A673 (cell line): ENCODE measurements at regions not wholly inside any gene's neighbourhood (a gene's known extent, or its start where the extent isn't known, plus 50 kb on each side); places are given as distances from the start of the nearest gene placed in this dataset.

Experiments
- BruUV-seq: library from RNA; stranded (reverse); fragments of 400-500 nt; replicated peaks from 2 replicates; lab custom pipeline; 2021; lab: Mats Ljungman, UMichigan
- CTCF ChIA-PET: fragments of 300-600 bp; sonication (Branson Sonifier 250); formaldehyde crosslinking; loops from one replicate; lab custom pipeline; 2022; ENCODE audit warnings: antibody characterized with exemption; lab: Charles Lee
- POLR2A ChIA-PET: fragments of 300-600 bp; sonication (Branson Sonifier 250); formaldehyde crosslinking; loops from one replicate; lab custom pipeline; 2022; ENCODE audit warnings: antibody characterized with exemption; ENCODE audit not compliant: low non-redundant PET; lab: Charles Lee
- DNase-seq: peaks from one replicate; pipeline ENCODE4 v3.0.0-alpha.2; 2015; ENCODE audit warnings: low spot score
- H3K27ac ChIP-seq: fragments of 200-600 bp; sonication (generic); 2 replicates; pipeline ENCODE4 v1.5.1; 2016; ENCODE audit warnings: mixed run types, low read depth, mild to moderate bottlenecking, mixed read lengths, antibody characterized with exemption, low read length; ENCODE audit not compliant: poor library complexity, severe bottlenecking
- H3K27me3 ChIP-seq: fragments of 200-600 bp; sonication (generic); replicated peaks from 2 replicates; pipeline ENCODE4 v1.6.1; 2017; ENCODE audit warnings: mixed run types, low read depth, mild to moderate bottlenecking, mixed read lengths, antibody characterized with exemption, low read length; ENCODE audit not compliant: insufficient read depth, poor library complexity
- H3K36me3 ChIP-seq: fragments of 200-600 bp; sonication (generic); 2 replicates; pipeline ENCODE4 v1.6.1; 2016; ENCODE audit warnings: mixed run types, mild to moderate bottlenecking, mixed read lengths, antibody characterized with exemption, low read length; ENCODE audit not compliant: insufficient read depth, poor library complexity, severe bottlenecking
- H3K4me1 ChIP-seq: fragments of 200-600 bp; sonication (generic); 2 replicates; pipeline ENCODE4 v1.6.1; 2017; ENCODE audit warnings: mixed run types, mild to moderate bottlenecking, mixed read lengths, antibody characterized with exemption, low read length; ENCODE audit not compliant: insufficient read depth, poor library complexity, severe bottlenecking
- H3K4me3 ChIP-seq: fragments of 200-600 bp; sonication (generic); 2 replicates; pipeline ENCODE4 v1.5.1; 2016; ENCODE audit warnings: low read depth, mixed run types, mild to moderate bottlenecking, mixed read lengths, low read length; ENCODE audit not compliant: poor library complexity, severe bottlenecking
- H3K9me3 ChIP-seq: fragments of 200-600 bp; sonication (generic); 2 replicates; pipeline ENCODE4 v1.6.1; 2016; ENCODE audit warnings: mixed run types, low read depth, mild to moderate bottlenecking, mixed read lengths, antibody characterized with exemption, low read length; ENCODE audit not compliant: poor library complexity, severe bottlenecking
- EZH2 ChIP-seq: fragments of 200-600 bp; sonication (generic); IDR thresholded peaks from 2 replicates; pipeline ENCODE4 v1.6.1; 2017; ENCODE audit warnings: borderline replicate concordance, low read depth, mild to moderate bottlenecking, mixed read lengths, antibody characterized with exemption, low read length; ENCODE audit not compliant: poor library complexity, severe bottlenecking
- intact Hi-C: fragments of 100-400 bp; cut with micrococcal nuclease; formaldehyde crosslinking; loops from one replicate; pipeline ENCODE4 v1.10.0; 2022; ENCODE audit not compliant: unreplicated experiment
- TF ChIP-seq, protein P1 (sequence below): fragments of 300-800, 200-600 bp; sonication (generic); conservative IDR thresholded peaks from 2 replicates; pipeline ENCODE4 v1.5.1; 2017; ENCODE audit warnings: low read depth, mild to moderate bottlenecking, antibody characterized with exemption, low read length, moderate library complexity, mixed read lengths

DNA sequence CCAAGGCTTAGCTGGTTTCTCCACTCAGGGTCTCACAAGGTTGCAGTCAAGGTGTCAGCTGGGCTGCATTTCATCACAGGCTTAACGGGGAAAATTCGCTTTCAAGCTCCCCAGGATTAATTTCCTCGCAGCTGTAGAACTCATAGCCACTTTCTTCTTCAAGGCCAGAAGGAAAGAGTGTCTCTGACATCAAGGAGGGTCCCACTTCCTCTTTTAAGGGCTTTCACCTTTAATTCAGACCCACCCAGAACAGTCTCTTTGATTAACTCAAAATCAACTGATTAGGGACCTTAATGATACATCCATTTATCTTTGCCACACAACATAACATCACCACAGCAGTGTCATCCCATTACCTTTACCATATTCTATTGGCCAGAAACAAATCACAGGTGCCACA is 183.3 kb upstream of the ARID1B start:
- ChIA-PET POLR2A (no interaction called here), CTCF (no interaction called here)
- H3K27ac ChIP-seq: no peak overlapping the region
- DNase-seq: no peak
- H3K27me3 ChIP-seq: no peaks in the 10 kb centered on the region
- intact Hi-C loops: no loop called here
- H3K4me3 ChIP-seq: no peak overlapping the region
- no peaks in the 10 kb centered on the region for H3K9me3 ChIP-seq
- TF ChIP-seq, protein P1, sequence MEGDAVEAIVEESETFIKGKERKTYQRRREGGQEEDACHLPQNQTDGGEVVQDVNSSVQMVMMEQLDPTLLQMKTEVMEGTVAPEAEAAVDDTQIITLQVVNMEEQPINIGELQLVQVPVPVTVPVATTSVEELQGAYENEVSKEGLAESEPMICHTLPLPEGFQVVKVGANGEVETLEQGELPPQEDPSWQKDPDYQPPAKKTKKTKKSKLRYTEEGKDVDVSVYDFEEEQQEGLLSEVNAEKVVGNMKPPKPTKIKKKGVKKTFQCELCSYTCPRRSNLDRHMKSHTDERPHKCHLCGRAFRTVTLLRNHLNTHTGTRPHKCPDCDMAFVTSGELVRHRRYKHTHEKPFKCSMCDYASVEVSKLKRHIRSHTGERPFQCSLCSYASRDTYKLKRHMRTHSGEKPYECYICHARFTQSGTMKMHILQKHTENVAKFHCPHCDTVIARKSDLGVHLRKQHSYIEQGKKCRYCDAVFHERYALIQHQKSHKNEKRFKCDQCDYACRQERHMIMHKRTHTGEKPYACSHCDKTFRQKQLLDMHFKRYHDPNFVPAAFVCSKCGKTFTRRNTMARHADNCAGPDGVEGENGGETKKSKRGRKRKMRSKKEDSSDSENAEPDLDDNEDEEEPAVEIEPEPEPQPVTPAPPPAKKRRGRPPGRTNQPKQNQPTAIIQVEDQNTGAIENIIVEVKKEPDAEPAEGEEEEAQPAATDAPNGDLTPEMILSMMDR: no peak
- TF ChIP-seq EZH2: no peak
- no TSS peak for BruUV-seq
- H3K4me1 ChIP-seq: no peaks in the 10 kb centered on the region
- no peaks in the 10 kb centered on the region for H3K36me3 ChIP-seq

DNA sequence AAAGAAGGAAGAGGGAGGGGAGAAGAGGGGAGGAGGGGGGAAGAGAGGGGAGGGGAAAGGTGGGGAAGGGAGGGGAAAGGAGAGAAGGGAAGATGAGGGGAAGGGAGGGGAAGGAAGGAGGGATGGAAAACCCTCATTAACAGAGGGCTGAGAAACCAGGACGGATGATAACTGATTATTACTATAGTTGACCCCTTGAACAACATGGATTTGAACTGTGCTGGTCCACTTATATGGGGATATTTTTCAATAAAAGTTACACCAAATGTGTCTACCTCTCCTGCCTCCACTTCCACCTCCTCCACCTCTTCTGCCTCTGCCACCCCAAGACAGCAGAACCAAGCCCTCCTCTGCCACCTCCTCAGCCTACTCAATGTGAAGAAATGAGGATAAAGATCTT is 184.1 kb upstream of the ARID1B start:
- POLR2A ChIA-PET: no interaction called here
- no peaks in the 10 kb centered on the region for H3K4me1 ChIP-seq
- H3K4me3 ChIP-seq: no peak overlapping the region
- H3K27ac ChIP-seq: no peak overlapping the region
- no peaks in the 10 kb centered on the region for H3K9me3 ChIP-seq
- no peaks in the 10 kb centered on the region for H3K27me3 ChIP-seq
- no peak for TF ChIP-seq EZH2
- TF ChIP-seq, protein P1: no peak
- BruUV-seq: no TSS peak
- H3K36me3 ChIP-seq: no peaks in the 10 kb centered on the region
- intact Hi-C loops: no loop called here
- CTCF ChIA-PET: no interaction called here
- DNase-seq: no peak

DNA sequence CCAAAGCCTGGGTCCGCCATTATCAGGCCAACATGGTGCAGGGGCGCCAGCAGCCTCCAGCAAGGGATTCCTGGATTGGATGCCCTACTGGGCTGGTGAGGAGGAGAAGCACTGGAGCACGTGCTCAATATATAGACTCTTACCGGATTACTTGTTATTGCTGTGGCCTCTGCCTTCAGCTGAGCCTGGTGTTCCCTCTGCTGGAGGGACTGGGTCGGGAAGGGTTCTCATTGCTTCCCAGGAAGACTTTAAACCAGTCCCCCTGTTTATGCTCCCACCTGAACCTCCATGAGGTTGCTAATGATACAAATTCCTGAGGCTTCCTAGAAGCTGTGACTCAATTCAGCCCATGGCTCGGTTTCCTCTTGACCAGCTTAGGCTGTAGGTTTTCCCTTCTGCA is 186.7 kb upstream of the ARID1B start:
- no peak for DNase-seq
- no peak overlapping the region for H3K4me3 ChIP-seq
- TF ChIP-seq, protein P1: no peak
- no peak for TF ChIP-seq EZH2
- BruUV-seq: no TSS peak
- ChIA-PET POLR2A (no interaction called here), CTCF (no interaction called here)
- intact Hi-C loops: no loop called here
- no peaks in the 10 kb centered on the region for H3K9me3 ChIP-seq
- H3K27ac ChIP-seq: no peak overlapping the region
- H3K36me3 ChIP-seq: no peaks in the 10 kb centered on the region
- no peaks in the 10 kb centered on the region for H3K27me3 ChIP-seq
- no peaks in the 10 kb centered on the region for H3K4me1 ChIP-seq
